Liver (tissue), 8 donors: ENCODE measurements at regions not wholly inside any gene's neighbourhood (a gene's known extent, or its start where the extent isn't known, plus 50 kb on each side); places are given as distances from the start of the nearest gene placed in this dataset.

Source experiments
- DNase-seq: peaks from one replicate; pipeline ENCODE4 v3.0.0-alpha.2; 2017; ENCODE audit warnings: low spot score
- H3K27ac ChIP-seq, 2 donors: one replicate each; pipeline ENCODE4 v1.7.0; 2013; ENCODE audit warnings: inconsistent platforms in 2 of 2, low read length in 2 of 2, control low read depth in 1 of 2, low read depth in 1 of 2, mild to moderate bottlenecking in 1 of 2
- H3K27me3 ChIP-seq, 4 donors: one replicate each; pipeline versions ENCODE4 v1.6.1 to v1.7.0; 2013; ENCODE audit warnings: low read length in 3 of 4, inconsistent platforms in 1 of 4, mild to moderate bottlenecking in 1 of 4, moderate library complexity in 1 of 4; ENCODE audit not compliant: control insufficient read depth in 4 of 4, insufficient read depth in 4 of 4
- H3K36me3 ChIP-seq, 4 donors: one replicate each; pipeline versions ENCODE4 v1.6.1 to v1.7.0; 2013; ENCODE audit warnings: low read length in 3 of 4, mild to moderate bottlenecking in 3 of 4, low read depth in 1 of 4, moderate library complexity in 1 of 4; ENCODE audit not compliant: control insufficient read depth in 4 of 4, insufficient read depth in 3 of 4
- H3K4me1 ChIP-seq, 4 donors: one replicate each; pipeline versions ENCODE4 v1.6.1 to v1.7.0; 2013; ENCODE audit warnings: low read length in 3 of 4, mild to moderate bottlenecking in 3 of 4, moderate library complexity in 1 of 4; ENCODE audit not compliant: control insufficient read depth in 4 of 4, insufficient read depth in 4 of 4
- H3K4me3 ChIP-seq, 3 donors: one replicate each; pipeline versions ENCODE4 v1.6.1 to v1.7.0; 2013; ENCODE audit warnings: low read length in 3 of 3, control low read depth in 1 of 3, low read depth in 1 of 3, mild to moderate bottlenecking in 1 of 3
- H3K9ac ChIP-seq, 2 donors: one replicate each; pipeline ENCODE4 v1.7.0; 2013; ENCODE audit warnings: low read length in 2 of 2, mild to moderate bottlenecking in 2 of 2, moderate library complexity in 2 of 2, control low read depth in 1 of 2, low read depth in 1 of 2
- H3K9me3 ChIP-seq, 4 donors: one replicate each; pipeline versions ENCODE4 v1.6.1 to v1.7.0; 2013; ENCODE audit warnings: low read length in 3 of 4; ENCODE audit not compliant: control insufficient read depth in 4 of 4
- EGR1 ChIP-seq, 2 donors: IDR thresholded peaks; 2 replicates each; pipeline ENCODE4 v1.6.1; 2016 to 2018; ENCODE audit warnings: antibody characterized with exemption in 2 of 2, low read depth in 2 of 2
- FOXA2 ChIP-seq: IDR thresholded peaks from 2 replicates; pipeline ENCODE4 v1.6.1; 2016; ENCODE audit warnings: antibody characterized with exemption
- GABPA ChIP-seq, 2 donors: IDR thresholded peaks in 1 of 2; conservative IDR thresholded peaks in 1 of 2; 2 replicates each; pipeline ENCODE4 v1.6.1; 2016; ENCODE audit warnings: antibody characterized with exemption in 2 of 2, mild to moderate bottlenecking in 1 of 2, moderate library complexity in 1 of 2
- HNF4A ChIP-seq, 2 donors: conservative IDR thresholded peaks; 2 replicates each; pipeline ENCODE4 v1.6.1; 2016; ENCODE audit warnings: antibody characterized with exemption in 2 of 2, mild to moderate bottlenecking in 2 of 2
- HNF4G ChIP-seq: IDR thresholded peaks from 2 replicates; pipeline ENCODE4 v1.6.1; 2016; ENCODE audit warnings: antibody characterized with exemption
- JUND ChIP-seq, 2 donors: IDR thresholded peaks; 2 replicates each; pipeline ENCODE4 v1.6.1; 2016; ENCODE audit warnings: antibody characterized with exemption in 2 of 2
- NR2F2 ChIP-seq: IDR thresholded peaks from 2 replicates; pipeline ENCODE4 v1.6.1; 2016; ENCODE audit warnings: antibody characterized with exemption
- RAD21 ChIP-seq, 2 donors: IDR thresholded peaks; 2 replicates each; pipeline ENCODE4 v1.6.1; 2016; ENCODE audit warnings: antibody characterized with exemption in 2 of 2, mild to moderate bottlenecking in 2 of 2
- RXRA ChIP-seq, 2 donors: IDR thresholded peaks; 2 replicates each; pipeline ENCODE4 v1.6.1; 2017 to 2018; ENCODE audit warnings: antibody characterized with exemption in 2 of 2, mild to moderate bottlenecking in 1 of 2
- SP1 ChIP-seq: IDR thresholded peaks from 2 replicates; pipeline ENCODE4 v1.6.1; 2018; ENCODE audit warnings: antibody characterized with exemption, mild to moderate bottlenecking
- TAF1 ChIP-seq: conservative IDR thresholded peaks from 2 replicates; pipeline ENCODE4 v1.6.1; 2016; ENCODE audit warnings: antibody characterized with exemption, mild to moderate bottlenecking
- YY1 ChIP-seq: IDR thresholded peaks from 2 replicates; pipeline ENCODE4 v1.6.1; 2016; ENCODE audit warnings: antibody characterized with exemption, mild to moderate bottlenecking
- WGBS: extraction: QIAGEN DNeasy Blood & Tissue Kit; methylation state at CpG from one replicate; pipeline ENCODE4 v1.1.7; 2013; 5-methylcytosine and 5-hydroxymethylcytosine counted together
- TF ChIP-seq, protein P1 (sequence below): IDR thresholded peaks from 2 replicates; pipeline ENCODE4 v1.6.1; 2016; ENCODE audit warnings: antibody characterized with exemption
- TF ChIP-seq, protein P2 (sequence below): fragments of 150-350 bp; IDR thresholded peaks from 2 replicates; pipeline ENCODE4 v1.5.1; 2017; ENCODE audit warnings: improper control_type of control experiment, low read depth, low read length; ENCODE audit not compliant: missing input control
- TF ChIP-seq, protein P3 (sequence below): IDR thresholded peaks from 2 replicates; pipeline ENCODE4 v1.6.1; 2016; ENCODE audit warnings: antibody characterized with exemption, mild to moderate bottlenecking
- TF ChIP-seq, protein P4 (sequence below): IDR thresholded peaks from 2 replicates; pipeline ENCODE4 v1.6.1; 2016; ENCODE audit warnings: antibody characterized with exemption
- TF ChIP-seq, protein P5 (sequence below): IDR thresholded peaks from 2 replicates; pipeline ENCODE4 v1.6.1; 2016; ENCODE audit warnings: antibody characterized with exemption
- donor health status: healthy.
- donor health status: healthy.
- donor health status: healthy.
- donor health status: healthy.
- donor health status: healthy.

DNA sequence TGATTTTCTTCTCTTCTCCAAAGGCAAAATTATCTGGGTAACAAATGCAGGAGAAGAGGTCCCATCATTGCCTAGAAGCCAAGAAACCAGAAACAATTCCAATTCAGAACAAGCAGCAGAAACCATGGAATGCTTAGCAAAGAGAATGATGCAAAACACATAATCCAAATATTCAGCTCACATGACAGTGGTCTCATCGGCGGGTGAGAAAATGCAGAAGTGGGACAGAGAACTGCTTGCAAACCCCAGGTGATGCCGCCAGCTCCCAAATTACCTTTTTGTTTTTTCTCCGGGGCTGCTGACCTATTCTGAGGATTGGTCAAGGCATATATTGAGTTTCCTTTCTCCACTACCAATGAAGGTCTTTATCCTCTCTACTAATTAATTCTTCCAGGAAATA is 99.7 kb downstream of the ZNF22 start:
- no peak for DNase-seq
- no peaks in the 10 kb centered on the region for H3K4me1 ChIP-seq
- TF ChIP-seq RAD21 (IDR thresholded peaks at IDR 0.05): no peak
- TF ChIP-seq, protein P1, sequence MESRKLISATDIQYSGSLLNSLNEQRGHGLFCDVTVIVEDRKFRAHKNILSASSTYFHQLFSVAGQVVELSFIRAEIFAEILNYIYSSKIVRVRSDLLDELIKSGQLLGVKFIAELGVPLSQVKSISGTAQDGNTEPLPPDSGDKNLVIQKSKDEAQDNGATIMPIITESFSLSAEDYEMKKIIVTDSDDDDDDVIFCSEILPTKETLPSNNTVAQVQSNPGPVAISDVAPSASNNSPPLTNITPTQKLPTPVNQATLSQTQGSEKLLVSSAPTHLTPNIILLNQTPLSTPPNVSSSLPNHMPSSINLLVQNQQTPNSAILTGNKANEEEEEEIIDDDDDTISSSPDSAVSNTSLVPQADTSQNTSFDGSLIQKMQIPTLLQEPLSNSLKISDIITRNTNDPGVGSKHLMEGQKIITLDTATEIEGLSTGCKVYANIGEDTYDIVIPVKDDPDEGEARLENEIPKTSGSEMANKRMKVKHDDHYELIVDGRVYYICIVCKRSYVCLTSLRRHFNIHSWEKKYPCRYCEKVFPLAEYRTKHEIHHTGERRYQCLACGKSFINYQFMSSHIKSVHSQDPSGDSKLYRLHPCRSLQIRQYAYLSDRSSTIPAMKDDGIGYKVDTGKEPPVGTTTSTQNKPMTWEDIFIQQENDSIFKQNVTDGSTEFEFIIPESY: no peak
- no peak for TF ChIP-seq RXRA (IDR thresholded peaks at IDR 0.05)
- TF ChIP-seq, protein P2, sequence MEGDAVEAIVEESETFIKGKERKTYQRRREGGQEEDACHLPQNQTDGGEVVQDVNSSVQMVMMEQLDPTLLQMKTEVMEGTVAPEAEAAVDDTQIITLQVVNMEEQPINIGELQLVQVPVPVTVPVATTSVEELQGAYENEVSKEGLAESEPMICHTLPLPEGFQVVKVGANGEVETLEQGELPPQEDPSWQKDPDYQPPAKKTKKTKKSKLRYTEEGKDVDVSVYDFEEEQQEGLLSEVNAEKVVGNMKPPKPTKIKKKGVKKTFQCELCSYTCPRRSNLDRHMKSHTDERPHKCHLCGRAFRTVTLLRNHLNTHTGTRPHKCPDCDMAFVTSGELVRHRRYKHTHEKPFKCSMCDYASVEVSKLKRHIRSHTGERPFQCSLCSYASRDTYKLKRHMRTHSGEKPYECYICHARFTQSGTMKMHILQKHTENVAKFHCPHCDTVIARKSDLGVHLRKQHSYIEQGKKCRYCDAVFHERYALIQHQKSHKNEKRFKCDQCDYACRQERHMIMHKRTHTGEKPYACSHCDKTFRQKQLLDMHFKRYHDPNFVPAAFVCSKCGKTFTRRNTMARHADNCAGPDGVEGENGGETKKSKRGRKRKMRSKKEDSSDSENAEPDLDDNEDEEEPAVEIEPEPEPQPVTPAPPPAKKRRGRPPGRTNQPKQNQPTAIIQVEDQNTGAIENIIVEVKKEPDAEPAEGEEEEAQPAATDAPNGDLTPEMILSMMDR: no peak
- TF ChIP-seq NR2F2: no peak
- TF ChIP-seq, protein P3, sequence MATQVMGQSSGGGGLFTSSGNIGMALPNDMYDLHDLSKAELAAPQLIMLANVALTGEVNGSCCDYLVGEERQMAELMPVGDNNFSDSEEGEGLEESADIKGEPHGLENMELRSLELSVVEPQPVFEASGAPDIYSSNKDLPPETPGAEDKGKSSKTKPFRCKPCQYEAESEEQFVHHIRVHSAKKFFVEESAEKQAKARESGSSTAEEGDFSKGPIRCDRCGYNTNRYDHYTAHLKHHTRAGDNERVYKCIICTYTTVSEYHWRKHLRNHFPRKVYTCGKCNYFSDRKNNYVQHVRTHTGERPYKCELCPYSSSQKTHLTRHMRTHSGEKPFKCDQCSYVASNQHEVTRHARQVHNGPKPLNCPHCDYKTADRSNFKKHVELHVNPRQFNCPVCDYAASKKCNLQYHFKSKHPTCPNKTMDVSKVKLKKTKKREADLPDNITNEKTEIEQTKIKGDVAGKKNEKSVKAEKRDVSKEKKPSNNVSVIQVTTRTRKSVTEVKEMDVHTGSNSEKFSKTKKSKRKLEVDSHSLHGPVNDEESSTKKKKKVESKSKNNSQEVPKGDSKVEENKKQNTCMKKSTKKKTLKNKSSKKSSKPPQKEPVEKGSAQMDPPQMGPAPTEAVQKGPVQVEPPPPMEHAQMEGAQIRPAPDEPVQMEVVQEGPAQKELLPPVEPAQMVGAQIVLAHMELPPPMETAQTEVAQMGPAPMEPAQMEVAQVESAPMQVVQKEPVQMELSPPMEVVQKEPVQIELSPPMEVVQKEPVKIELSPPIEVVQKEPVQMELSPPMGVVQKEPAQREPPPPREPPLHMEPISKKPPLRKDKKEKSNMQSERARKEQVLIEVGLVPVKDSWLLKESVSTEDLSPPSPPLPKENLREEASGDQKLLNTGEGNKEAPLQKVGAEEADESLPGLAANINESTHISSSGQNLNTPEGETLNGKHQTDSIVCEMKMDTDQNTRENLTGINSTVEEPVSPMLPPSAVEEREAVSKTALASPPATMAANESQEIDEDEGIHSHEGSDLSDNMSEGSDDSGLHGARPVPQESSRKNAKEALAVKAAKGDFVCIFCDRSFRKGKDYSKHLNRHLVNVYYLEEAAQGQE: no peak
- TF ChIP-seq HNF4A (conservative IDR thresholded peaks at IDR 0.05): no peak
- TF ChIP-seq HNF4G: no peak
- no peak for TF ChIP-seq EGR1 (IDR thresholded peaks at IDR 0.05; ENCODE audit: low read depth in 2 of 2)
- TF ChIP-seq FOXA2: no peak
- no peak for TF ChIP-seq YY1
- no peak for TF ChIP-seq SP1
- TF ChIP-seq TAF1: no peak
- TF ChIP-seq, protein P4, sequence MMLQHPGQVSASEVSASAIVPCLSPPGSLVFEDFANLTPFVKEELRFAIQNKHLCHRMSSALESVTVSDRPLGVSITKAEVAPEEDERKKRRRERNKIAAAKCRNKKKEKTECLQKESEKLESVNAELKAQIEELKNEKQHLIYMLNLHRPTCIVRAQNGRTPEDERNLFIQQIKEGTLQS: no peak
- no peak overlapping the region for H3K4me3 ChIP-seq
- no peaks in the 10 kb centered on the region for H3K9me3 ChIP-seq
- H3K36me3 ChIP-seq: no peaks in the 10 kb centered on the region
- H3K9ac ChIP-seq: no peak overlapping the region
- no peaks in the 10 kb centered on the region for H3K27me3 ChIP-seq
- H3K27ac ChIP-seq: no peak overlapping the region
- WGBS: 83% methylated on average over 4 of the region's 4 CpGs

DNA sequence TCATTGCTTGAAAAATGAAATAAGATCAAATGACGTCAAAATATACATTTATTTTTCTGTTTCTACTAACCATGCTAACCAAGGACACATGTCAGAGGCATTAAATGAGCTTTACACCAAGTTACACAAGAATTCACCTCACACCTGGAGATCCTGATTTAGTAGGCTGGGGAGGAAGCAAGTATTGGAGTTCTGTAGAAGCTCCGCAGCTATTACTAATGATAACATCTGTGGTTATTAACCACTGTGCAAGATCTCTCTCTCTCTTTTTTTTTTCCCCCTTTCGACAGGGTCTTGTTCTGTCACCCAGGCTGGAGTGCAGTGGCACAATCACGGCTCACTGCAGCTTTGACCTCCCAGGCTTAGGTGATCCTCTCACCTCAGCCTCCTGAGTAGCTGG is 104.0 kb downstream of the ZNF22 start:
- TF ChIP-seq, protein P2: no peak
- TF ChIP-seq, protein P3: no peak
- TF ChIP-seq HNF4A (conservative IDR thresholded peaks at IDR 0.05) (no peak), GABPA (IDR thresholded peaks at IDR 0.05 in 1 of 2, conservative IDR thresholded peaks at IDR 0.05 in 1 of 2) (no peak), JUND (IDR thresholded peaks at IDR 0.05) (no peak), EGR1 (IDR thresholded peaks at IDR 0.05; ENCODE audit: low read depth in 2 of 2) (no peak), NR2F2 (no peak), YY1 (no peak), FOXA2 (no peak), HNF4G (no peak)
- TF ChIP-seq, protein P5, sequence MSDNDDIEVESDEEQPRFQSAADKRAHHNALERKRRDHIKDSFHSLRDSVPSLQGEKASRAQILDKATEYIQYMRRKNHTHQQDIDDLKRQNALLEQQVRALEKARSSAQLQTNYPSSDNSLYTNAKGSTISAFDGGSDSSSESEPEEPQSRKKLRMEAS: no peak
- 72% methylated on average over 4 of the region's 4 CpGs for WGBS
- no peak overlapping the region for H3K27ac ChIP-seq
- H3K36me3 ChIP-seq: no peaks in the 10 kb centered on the region
- no peak for DNase-seq
- H3K27me3 ChIP-seq: no peaks in the 10 kb centered on the region
- no peaks in the 10 kb centered on the region for H3K9me3 ChIP-seq
- no peak overlapping the region for H3K9ac ChIP-seq
- H3K4me1 ChIP-seq: no peaks in the 10 kb centered on the region
- H3K4me3 ChIP-seq: no peak overlapping the region
